PFSK-1 (cell line): ENCODE measurements at regions not wholly inside any gene's neighbourhood (a gene's known extent, or its start where the extent isn't known, plus 50 kb on each side); places are given as distances from the start of the nearest gene placed in this dataset.

Experiments
- SIN3A ChIP-seq: IDR thresholded peaks from 2 replicates; pipeline ENCODE4 v1.6.1; 2012; ENCODE audit warnings: mild to moderate bottlenecking, low read length, moderate library complexity, borderline replicate concordance; ENCODE audit not compliant: insufficient read depth
- TAF1 ChIP-seq: IDR thresholded peaks from 2 replicates; pipeline ENCODE4 v1.6.1; 2012; ENCODE audit warnings: low read length, control low read depth, borderline replicate concordance; ENCODE audit not compliant: insufficient read depth

DNA sequence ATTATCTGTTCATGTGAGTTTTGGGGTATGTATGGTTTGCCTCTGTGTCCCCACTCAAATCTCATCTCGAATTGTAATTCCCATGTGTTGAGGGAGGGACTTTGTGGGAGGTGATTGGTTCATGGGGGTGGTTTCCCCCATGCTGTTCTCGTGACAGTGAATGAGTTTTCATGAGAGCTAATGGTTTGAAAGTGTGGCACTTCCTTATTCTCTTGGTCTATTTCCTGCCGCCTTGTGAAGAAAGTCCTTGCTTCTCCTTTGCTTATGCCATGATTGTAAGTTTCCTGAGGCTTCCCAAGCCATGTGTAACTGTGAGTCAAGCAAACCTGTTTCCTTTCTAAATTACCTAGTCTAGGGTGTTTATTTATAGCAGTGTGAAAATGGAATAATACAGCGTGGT, 128.1 kb upstream of the HS3ST4 start:
- no peak for TF ChIP-seq TAF1
- TF ChIP-seq SIN3A: no peak
